ENCODE measurements at regions not wholly inside any gene's neighbourhood (a gene's known extent, or its start where the extent isn't known, plus 50 kb on each side); places are given as distances from the start of the nearest gene placed in this dataset.

- Histone ChIP-seq H3K4me1 (no peaks in the 10 kb centered on the region), H3K27me3 (no peaks in the 10 kb centered on the region), H3K9me3 (no peaks in the 10 kb centered on the region), H3K36me3 (no peaks in the 10 kb centered on the region), H3K27ac (no peak overlapping the region), H3K4me3 (no peak overlapping the region)
- DNase-seq (ENCODE audit: low spot score in 2 of 2), result no peak
- TF ChIP-seq, protein P1, sequence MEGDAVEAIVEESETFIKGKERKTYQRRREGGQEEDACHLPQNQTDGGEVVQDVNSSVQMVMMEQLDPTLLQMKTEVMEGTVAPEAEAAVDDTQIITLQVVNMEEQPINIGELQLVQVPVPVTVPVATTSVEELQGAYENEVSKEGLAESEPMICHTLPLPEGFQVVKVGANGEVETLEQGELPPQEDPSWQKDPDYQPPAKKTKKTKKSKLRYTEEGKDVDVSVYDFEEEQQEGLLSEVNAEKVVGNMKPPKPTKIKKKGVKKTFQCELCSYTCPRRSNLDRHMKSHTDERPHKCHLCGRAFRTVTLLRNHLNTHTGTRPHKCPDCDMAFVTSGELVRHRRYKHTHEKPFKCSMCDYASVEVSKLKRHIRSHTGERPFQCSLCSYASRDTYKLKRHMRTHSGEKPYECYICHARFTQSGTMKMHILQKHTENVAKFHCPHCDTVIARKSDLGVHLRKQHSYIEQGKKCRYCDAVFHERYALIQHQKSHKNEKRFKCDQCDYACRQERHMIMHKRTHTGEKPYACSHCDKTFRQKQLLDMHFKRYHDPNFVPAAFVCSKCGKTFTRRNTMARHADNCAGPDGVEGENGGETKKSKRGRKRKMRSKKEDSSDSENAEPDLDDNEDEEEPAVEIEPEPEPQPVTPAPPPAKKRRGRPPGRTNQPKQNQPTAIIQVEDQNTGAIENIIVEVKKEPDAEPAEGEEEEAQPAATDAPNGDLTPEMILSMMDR (IDR thresholded peaks at IDR 0.05), result no peak
- intact Hi-C loops (cut with DNase I), result no loop called here
Observed at GRCh38 chr6:119895626-119896025, 546.1 kb upstream of the MAN1A1 start.

DNA sequence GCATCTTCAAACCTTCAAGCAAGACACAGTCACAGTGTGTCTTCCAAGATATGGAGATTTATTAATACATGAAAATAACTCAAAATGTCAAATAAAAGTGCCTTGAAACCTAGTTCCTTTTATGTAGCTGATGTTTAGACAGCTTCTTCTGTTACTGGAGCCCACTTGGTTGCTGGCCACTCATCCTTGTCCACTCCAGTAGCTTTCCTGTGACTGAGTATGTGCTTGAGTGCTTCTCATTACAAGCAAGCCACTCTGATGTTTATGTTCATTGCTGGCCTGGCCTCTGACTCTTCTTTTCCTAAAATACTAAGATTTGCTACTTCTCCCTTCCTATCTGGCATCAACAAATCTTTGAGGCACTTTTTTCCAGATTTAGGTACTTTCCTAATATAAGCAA lies 545.2 kb upstream of the MAN1A1 start:
- no peaks in the 10 kb centered on the region for H3K36me3 ChIP-seq
- intact Hi-C loops (cut with DNase I), result no loop called here
- H3K4me3 ChIP-seq, result no peak overlapping the region
- H3K4me1 ChIP-seq, result no peaks in the 10 kb centered on the region
- no peaks in the 10 kb centered on the region for H3K27me3 ChIP-seq
- DNase-seq (ENCODE audit: low spot score in 2 of 2), result no peak
- TF ChIP-seq, protein P1 (IDR thresholded peaks at IDR 0.05), result no peak
- no peak overlapping the region for H3K27ac ChIP-seq
- no peaks in the 10 kb centered on the region for H3K9me3 ChIP-seq

DNA sequence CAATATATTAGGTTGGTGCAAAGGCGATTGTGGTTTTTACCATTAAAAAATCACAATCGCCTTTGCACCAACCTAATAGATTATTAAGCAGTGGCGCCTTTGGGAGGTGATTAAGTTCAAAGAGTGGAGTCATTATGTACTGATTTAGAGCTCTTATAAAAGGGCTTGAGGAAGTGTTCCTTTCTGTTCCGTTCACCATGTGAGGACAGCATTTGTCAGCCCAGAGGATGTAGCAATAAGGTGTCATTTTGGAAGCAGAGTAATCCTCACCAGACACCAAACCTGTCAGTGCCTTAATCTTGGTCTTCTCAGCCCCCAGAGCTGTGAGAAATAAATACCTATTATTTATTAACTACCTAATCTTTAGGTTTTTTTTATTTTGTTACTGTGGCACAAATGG lies 542.1 kb upstream of the MAN1A1 start:
- no peaks in the 10 kb centered on the region for H3K27me3 ChIP-seq
- no peak for DNase-seq (ENCODE audit: low spot score in 2 of 2)
- H3K4me3 ChIP-seq, result no peak overlapping the region
- no peak overlapping the region for H3K27ac ChIP-seq
- no peaks in the 10 kb centered on the region for H3K36me3 ChIP-seq
- TF ChIP-seq, protein P1 (IDR thresholded peaks at IDR 0.05), result no peak
- no peaks in the 10 kb centered on the region for H3K4me1 ChIP-seq
- no peaks in the 10 kb centered on the region for H3K9me3 ChIP-seq
- intact Hi-C loops (cut with DNase I), result no loop called here

DNA sequence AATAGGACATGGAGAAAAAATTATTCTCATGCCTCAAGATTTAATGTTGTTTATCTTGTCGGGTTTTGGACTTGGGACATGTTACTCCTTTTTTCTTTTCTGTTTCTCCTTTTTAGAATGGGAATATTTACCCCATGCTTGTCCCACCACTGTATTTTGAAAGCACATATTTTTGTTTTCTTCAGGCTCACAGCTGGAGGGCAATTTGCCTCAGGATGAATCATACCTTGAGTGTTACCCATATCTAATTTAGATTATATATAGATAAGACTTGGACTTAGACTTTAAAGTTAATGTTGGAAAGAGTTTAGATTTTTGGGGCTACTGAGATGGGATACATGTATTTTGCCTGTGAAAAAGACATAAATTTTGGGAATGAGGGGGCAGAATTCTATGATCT lies 541.6 kb upstream of the MAN1A1 start:
- H3K36me3 ChIP-seq, result no peaks in the 10 kb centered on the region
- intact Hi-C loops (cut with DNase I), result no loop called here
- DNase-seq (ENCODE audit: low spot score in 2 of 2), result no peak
- H3K27me3 ChIP-seq, result no peaks in the 10 kb centered on the region
- no peak overlapping the region for H3K27ac ChIP-seq
- TF ChIP-seq, protein P1 (IDR thresholded peaks at IDR 0.05), result no peak
- no peaks in the 10 kb centered on the region for H3K9me3 ChIP-seq
- H3K4me3 ChIP-seq, result no peak overlapping the region
- H3K4me1 ChIP-seq, result no peaks in the 10 kb centered on the region

- no peaks in the 10 kb centered on the region for H3K9me3 ChIP-seq
- H3K27ac ChIP-seq, result no peak overlapping the region
- no peaks in the 10 kb centered on the region for H3K27me3 ChIP-seq
- H3K36me3 ChIP-seq, result no peaks in the 10 kb centered on the region
- intact Hi-C loops (cut with DNase I), result no loop called here
- H3K4me1 ChIP-seq, result no peaks in the 10 kb centered on the region
- H3K4me3 ChIP-seq, result no peak overlapping the region
- DNase-seq (ENCODE audit: low spot score in 2 of 2), result no peak
- TF ChIP-seq, protein P1 (IDR thresholded peaks at IDR 0.05), result no peak
Observed at GRCh38 chr6:119890470-119890869, 540.9 kb upstream of the MAN1A1 start.

GRCh38 chr6:119887666-119888065 lies 538.1 kb upstream of the MAN1A1 start:
- no peaks in the 10 kb centered on the region for H3K27me3 ChIP-seq
- TF ChIP-seq, protein P1 (IDR thresholded peaks at IDR 0.05), result no peak
- no peak for DNase-seq (ENCODE audit: low spot score in 2 of 2)
- intact Hi-C loops (cut with DNase I), result no loop called here
- H3K27ac ChIP-seq, result no peak overlapping the region
- no peak overlapping the region for H3K4me3 ChIP-seq
- no peaks in the 10 kb centered on the region for H3K4me1 ChIP-seq
- H3K36me3 ChIP-seq, result no peaks in the 10 kb centered on the region
- H3K9me3 ChIP-seq, result no peaks in the 10 kb centered on the region

All from ascending aorta (tissue), 2 donors.